SK-N-SH (cell line): ENCODE measurements at regions not wholly inside any gene's neighbourhood (a gene's known extent, or its start where the extent isn't known, plus 50 kb on each side); places are given as distances from the start of the nearest gene placed in this dataset.

Source experiments
- CTCF ChIA-PET: fragments of 300-600, 350-600 bp; formaldehyde crosslinking; extraction: SDS; loops from one replicate; lab custom pipeline; 2021; lab: Yijun Ruan, JAX
- POLR2A ChIA-PET: fragments of 350-600 bp; sonication (Branson Sonifier 250); formaldehyde crosslinking; extraction: SDS; loops from one replicate; lab custom pipeline; 2020; ENCODE audit warnings: antibody characterized with exemption, inconsistent platforms; lab: Yijun Ruan, JAX
- DNase-seq: peaks from one replicate; pipeline ENCODE4 v3.0.0; 2012
- H2AFZ ChIP-seq: fragments of 200-600 bp; sonication (generic); 2 replicates; pipeline ENCODE4 v1.8.1; 2016; ENCODE audit warnings: antibody characterized with exemption, mild to moderate bottlenecking, low read depth
- H3F3A ChIP-seq: fragments of 200-600 bp; sonication (generic); replicated peaks from 2 replicates; pipeline ENCODE3; 2016; ENCODE audit warnings: antibody characterized with exemption, mild to moderate bottlenecking; ENCODE audit not compliant: insufficient read depth
- H3K27ac ChIP-seq, 2 experiments: fragments of 200-500 bp in 1 of 2; fragments of 200-600 bp in 1 of 2; sonication (Bioruptor generic) in 1 of 2; sonication (generic), shearing (Covaris generic) in 1 of 2; 2 replicates each; pipeline versions ENCODE4 v1.5.1 to v1.6.1; 2014 to 2016; ENCODE audit warnings: low read depth in 2 of 2, inconsistent platforms in 1 of 2, low read length in 1 of 2, mild to moderate bottlenecking in 1 of 2, mixed read lengths in 1 of 2
- H3K27me3 ChIP-seq: fragments of 200-600 bp; sonication (generic), shearing (Covaris generic); 2 replicates; pipeline ENCODE4 v1.6.1; 2016; ENCODE audit warnings: mixed run types; ENCODE audit not compliant: insufficient read depth
- H3K36me3 ChIP-seq, 2 experiments: fragments of 200-500 bp in 1 of 2; fragments of 200-600 bp in 1 of 2; sonication (Bioruptor generic) in 1 of 2; sonication (generic) in 1 of 2; replicated peaks in 1 of 2; 2 replicates each; pipeline versions ENCODE3 to v1.5.1; 2014 to 2016; ENCODE audit warnings: low read length in 1 of 2, mild to moderate bottlenecking in 1 of 2; ENCODE audit not compliant: insufficient read depth in 2 of 2, control insufficient read depth in 1 of 2
- H3K4me1 ChIP-seq, 2 experiments: fragments of 200-500 bp in 1 of 2; fragments of 200-600 bp in 1 of 2; sonication (Bioruptor generic) in 1 of 2; sonication (generic), shearing (Covaris generic) in 1 of 2; 2 replicates each; pipeline versions ENCODE4 v1.5.1 to v1.6.1; 2014 to 2016; ENCODE audit warnings: low read depth in 1 of 2, low read length in 1 of 2, mixed run types in 1 of 2; ENCODE audit not compliant: insufficient read depth in 2 of 2, control insufficient read depth in 1 of 2
- H3K4me2 ChIP-seq: fragments of 200-600 bp; sonication (generic), shearing (Covaris generic); 2 replicates; pipeline ENCODE4 v1.6.1; 2017; ENCODE audit warnings: mixed run types
- H3K4me3 ChIP-seq, 2 experiments: fragments of 200-500 bp in 1 of 2; fragments of 200-600 bp in 1 of 2; sonication (Bioruptor generic) in 1 of 2; sonication (generic), shearing (Covaris generic) in 1 of 2; 2 replicates each; pipeline versions ENCODE4 v1.5.1 to v1.8.1; 2014 to 2016; ENCODE audit warnings: low read depth in 2 of 2, inconsistent platforms in 1 of 2, low read length in 1 of 2, mild to moderate bottlenecking in 1 of 2, mixed read lengths in 1 of 2, moderate library complexity in 1 of 2
- H3K79me2 ChIP-seq: fragments of 200-600 bp; sonication (generic); 2 replicates; pipeline ENCODE4 v1.8.1; 2017; ENCODE audit warnings: mild to moderate bottlenecking; ENCODE audit not compliant: insufficient read depth
- H3K9ac ChIP-seq: fragments of 200-600 bp; sonication (generic); 2 replicates; pipeline ENCODE4 v1.6.1; 2017; ENCODE audit warnings: mixed run types
- H3K9me2 ChIP-seq: fragments of 200-600 bp; sonication (generic); 2 replicates; pipeline ENCODE4 v1.6.1; 2017; ENCODE audit warnings: mixed run types
- H3K9me3 ChIP-seq: fragments of 200-600 bp; sonication (generic); 2 replicates; pipeline ENCODE4 v1.6.1; 2017; ENCODE audit warnings: mixed run types, mild to moderate bottlenecking, moderate library complexity
- H4K20me1 ChIP-seq: fragments of 200-600 bp; sonication (generic); 2 replicates; pipeline ENCODE4 v1.6.1; 2017; ENCODE audit warnings: mild to moderate bottlenecking, mixed run types; ENCODE audit not compliant: insufficient read depth
- CHD2 ChIP-seq: fragments of 150-350 bp; IDR thresholded peaks from 2 replicates; pipeline ENCODE4 v1.6.1; 2018; ENCODE audit warnings: low read length; ENCODE audit not compliant: partially characterized antibody
- CTCF ChIP-seq: fragments of 200-600 bp; sonication (generic); IDR thresholded peaks from 2 replicates; pipeline ENCODE4 v1.6.1; 2017; ENCODE audit warnings: antibody characterized with exemption, mild to moderate bottlenecking, moderate library complexity
- ELF1 ChIP-seq: IDR thresholded peaks from 2 replicates; pipeline ENCODE4 v1.4.0; 2012
- EP300 ChIP-seq, 2 experiments: IDR thresholded peaks; 2 replicates each; pipeline versions ENCODE4 v1.4.0 to v1.6.1; 2012; ENCODE audit warnings: borderline replicate concordance in 1 of 2, low read depth in 1 of 2, low read length in 1 of 2
- EZH2phosphoT487 ChIP-seq: fragments of 200-600 bp; sonication (generic); IDR thresholded peaks from 2 replicates; pipeline ENCODE4 v1.6.1; 2017; ENCODE audit warnings: low read depth, mixed run types, mild to moderate bottlenecking, antibody characterized with exemption, moderate library complexity, borderline replicate concordance
- PBX3 ChIP-seq: IDR thresholded peaks from 2 replicates; pipeline ENCODE4; 2012
- POLR2AphosphoS5 ChIP-seq: IDR thresholded peaks from 2 replicates; pipeline ENCODE4 v1.6.1; 2012; ENCODE audit warnings: low read depth, low read length
- RXRA ChIP-seq: IDR thresholded peaks from 2 replicates; pipeline ENCODE4 v1.4.0; 2012; ENCODE audit warnings: low read depth, mild to moderate bottlenecking, borderline replicate concordance
- SMC3 ChIP-seq: IDR thresholded peaks from 2 replicates; pipeline ENCODE4 v1.6.1; 2012; ENCODE audit warnings: low read depth, low read length, improper control_type of control experiment
- TCF12 ChIP-seq: IDR thresholded peaks from 2 replicates; pipeline ENCODE4 v1.4.0; 2012
- TEAD4 ChIP-seq: IDR thresholded peaks from 2 replicates; pipeline ENCODE4 v1.4.0; 2012; ENCODE audit warnings: mild to moderate bottlenecking, borderline replicate concordance; ENCODE audit not compliant: insufficient read depth
- YY1 ChIP-seq: IDR thresholded peaks from 2 replicates; pipeline ENCODE4 v1.4.0; 2012; ENCODE audit warnings: low read depth, mild to moderate bottlenecking
- WGBS: methylation state at CpG from one replicate; pipeline ENCODE4 v1.1.6; 2017; ENCODE audit warnings: low lambda C conversion rate; 5-methylcytosine and 5-hydroxymethylcytosine counted together
- TF ChIP-seq, protein P1 (sequence below): IDR thresholded peaks from 2 replicates; pipeline ENCODE4 v1.4.0; 2012; ENCODE audit warnings: low read depth, borderline replicate concordance

DNA sequence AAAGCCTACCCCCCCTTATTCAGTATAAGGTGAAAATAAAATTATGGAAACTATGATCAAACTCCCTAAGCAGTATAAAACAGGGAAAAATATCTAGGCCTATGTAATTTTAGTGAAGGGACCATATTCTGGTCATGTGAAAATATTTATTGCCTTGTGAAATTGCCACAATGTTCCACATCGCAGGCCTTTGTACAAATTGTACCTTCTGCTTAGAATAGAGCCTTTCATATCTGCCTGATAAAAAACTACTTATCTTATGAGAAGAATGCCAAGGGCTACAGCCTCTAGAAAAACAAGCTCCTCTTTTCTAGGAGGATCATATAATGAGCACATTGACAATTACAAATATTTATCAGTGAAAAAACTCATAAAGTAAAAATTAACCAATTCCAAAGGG is 1280.0 kb downstream of the EFNB2 start:
- no peak overlapping the region for H3K9ac ChIP-seq
- no peak overlapping the region for H3K4me2 ChIP-seq
- H3K4me3 ChIP-seq, result no peak overlapping the region
- POLR2A ChIA-PET, result no interaction called here
- H3K4me1 ChIP-seq, result no peaks in the 10 kb centered on the region
- H3K9me2 ChIP-seq, result no peaks in the 10 kb centered on the region
- DNase-seq, result no peak
- H3F3A ChIP-seq, result no peaks in the 10 kb centered on the region
- no peak overlapping the region for H2AFZ ChIP-seq
- H3K27ac ChIP-seq, result no peak overlapping the region
- CTCF ChIA-PET, result no interaction called here
- H3K9me3 ChIP-seq, result no peaks in the 10 kb centered on the region
- TF ChIP-seq TEAD4, result no peak
- TF ChIP-seq POLR2AphosphoS5, result no peak
- TF ChIP-seq CHD2, result no peak
- TF ChIP-seq CTCF, result no peak
- no peak for TF ChIP-seq SMC3
- no peaks in the 10 kb centered on the region for H4K20me1 ChIP-seq
- H3K36me3 ChIP-seq, result no peaks in the 10 kb centered on the region
- no peaks in the 10 kb centered on the region for H3K27me3 ChIP-seq
- H3K79me2 ChIP-seq, result no peaks in the 10 kb centered on the region
- 0% methylated on average over 1 of the region's 1 CpG for WGBS

DNA sequence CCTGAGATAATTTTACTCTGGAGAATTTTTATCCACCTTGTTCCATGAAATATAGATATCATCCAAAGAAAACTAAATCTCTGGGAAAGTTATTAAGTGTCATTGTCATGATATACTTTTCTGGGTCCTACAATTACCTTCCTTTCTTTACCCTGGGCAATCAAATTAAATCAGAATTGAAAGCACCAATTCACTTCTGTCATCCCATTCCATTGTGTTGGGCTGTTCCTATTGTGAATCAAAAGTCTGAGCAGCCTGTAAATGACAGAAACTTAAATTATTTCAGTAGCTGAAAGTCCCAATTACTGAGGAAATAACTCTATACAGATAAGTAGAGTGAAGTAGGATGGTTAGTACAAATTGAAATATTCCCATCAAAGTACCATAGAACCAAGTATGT is 1284.2 kb downstream of the EFNB2 start:
- CTCF ChIA-PET, result interaction anchor here (0.6 kb wide), 1 partner anchor 66 kb away, joined by 3 read pairs; no protein-coding TSS in a partner anchor
- Histone ChIP-seq H3K9ac (no peak overlapping the region), H3K36me3 (no peaks in the 10 kb centered on the region), H3K4me3 (no peak overlapping the region), H3K27me3 (no peaks in the 10 kb centered on the region), H4K20me1 (no peaks in the 10 kb centered on the region), H3K4me2 (no peak overlapping the region), H3F3A (no peaks in the 10 kb centered on the region), H2AFZ (no peak overlapping the region), H3K4me1 (no peaks in the 10 kb centered on the region), H3K9me2 (no peaks in the 10 kb centered on the region), H3K79me2 (no peaks in the 10 kb centered on the region), H3K27ac (no peak overlapping the region), H3K9me3 (no peaks in the 10 kb centered on the region; the same call in none of the 2 replicates)
- POLR2A ChIA-PET, result no interaction called here
- no peak for DNase-seq
- TF ChIP-seq ELF1, result no peak
- TF ChIP-seq, protein P1, sequence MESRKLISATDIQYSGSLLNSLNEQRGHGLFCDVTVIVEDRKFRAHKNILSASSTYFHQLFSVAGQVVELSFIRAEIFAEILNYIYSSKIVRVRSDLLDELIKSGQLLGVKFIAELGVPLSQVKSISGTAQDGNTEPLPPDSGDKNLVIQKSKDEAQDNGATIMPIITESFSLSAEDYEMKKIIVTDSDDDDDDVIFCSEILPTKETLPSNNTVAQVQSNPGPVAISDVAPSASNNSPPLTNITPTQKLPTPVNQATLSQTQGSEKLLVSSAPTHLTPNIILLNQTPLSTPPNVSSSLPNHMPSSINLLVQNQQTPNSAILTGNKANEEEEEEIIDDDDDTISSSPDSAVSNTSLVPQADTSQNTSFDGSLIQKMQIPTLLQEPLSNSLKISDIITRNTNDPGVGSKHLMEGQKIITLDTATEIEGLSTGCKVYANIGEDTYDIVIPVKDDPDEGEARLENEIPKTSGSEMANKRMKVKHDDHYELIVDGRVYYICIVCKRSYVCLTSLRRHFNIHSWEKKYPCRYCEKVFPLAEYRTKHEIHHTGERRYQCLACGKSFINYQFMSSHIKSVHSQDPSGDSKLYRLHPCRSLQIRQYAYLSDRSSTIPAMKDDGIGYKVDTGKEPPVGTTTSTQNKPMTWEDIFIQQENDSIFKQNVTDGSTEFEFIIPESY, result no peak
- TF ChIP-seq PBX3, result no peak
- TF ChIP-seq SMC3, result no peak
- no peak for TF ChIP-seq YY1
- no peak for TF ChIP-seq EZH2phosphoT487
- TF ChIP-seq EP300 (IDR thresholded peaks at IDR 0.05; ENCODE audit: borderline replicate concordance in 1 of 2, low read depth in 1 of 2, low read length in 1 of 2), result no peak
- TF ChIP-seq TCF12, result no peak
- TF ChIP-seq RXRA, result no peak
- TF ChIP-seq CTCF, result no peak
- TF ChIP-seq, all 33 proteins: peak for 0
